Calu3 (cell line): ENCODE measurements at regions not wholly inside any gene's neighbourhood (a gene's known extent, or its start where the extent isn't known, plus 50 kb on each side); places are given as distances from the start of the nearest gene placed in this dataset.

Experiments used
- BruUV-seq: library from RNA; stranded (reverse); fragments of 400-500 nt; replicated peaks from 2 replicates; lab custom pipeline; 2021; lab: Mats Ljungman, UMichigan
- CTCF ChIA-PET: fragments of 300-600 bp; sonication (Branson Sonifier 250); formaldehyde crosslinking; loops from one replicate; lab custom pipeline; 2022; ENCODE audit warnings: antibody characterized with exemption; lab: Charles Lee
- DNase-seq: peaks from one replicate; pipeline ENCODE4 v3.0.0; 2022
- H3K27ac Mint-ChIP-seq: one replicate; pipeline ENCODE4 v1.8.0; 2022; ENCODE audit warnings: mixed read lengths; ENCODE audit not compliant: unreplicated experiment
- H3K27me3 Mint-ChIP-seq: one replicate; pipeline ENCODE4 v1.8.0; 2022; ENCODE audit warnings: mixed read lengths; ENCODE audit not compliant: unreplicated experiment
- H3K36me3 Mint-ChIP-seq: one replicate; pipeline ENCODE4 v1.8.0; 2022; ENCODE audit warnings: mild to moderate bottlenecking, moderate library complexity, mixed read lengths; ENCODE audit not compliant: insufficient read depth, unreplicated experiment
- H3K4me1 Mint-ChIP-seq: one replicate; pipeline ENCODE4 v1.8.0; 2022; ENCODE audit warnings: mild to moderate bottlenecking, low read depth, mixed read lengths; ENCODE audit not compliant: unreplicated experiment
- H3K4me3 Mint-ChIP-seq: one replicate; pipeline ENCODE4 v1.8.0; 2022; ENCODE audit warnings: mild to moderate bottlenecking, low read depth, moderate library complexity, mixed read lengths; ENCODE audit not compliant: unreplicated experiment
- H3K9me3 Mint-ChIP-seq: one replicate; pipeline ENCODE4 v1.8.0; 2022; ENCODE audit warnings: low read depth, mixed read lengths; ENCODE audit not compliant: unreplicated experiment
- intact Hi-C: fragments of 100-400 bp; cut with micrococcal nuclease; formaldehyde crosslinking; loops from one replicate; pipeline ENCODE4 v1.10.0; 2022; ENCODE audit not compliant: unreplicated experiment
- TF ChIP-seq, protein P1 (sequence below): fragments of 200-600 bp; IDR thresholded peaks from one replicate; pipeline ENCODE4 v1.8.0; 2022; ENCODE audit warnings: antibody characterized with exemption; ENCODE audit not compliant: unreplicated experiment

- CTCF ChIA-PET = no interaction called here
- Mint-ChIP-seq H3K9me3 (peaks cover 6% of the 10 kb centered on the region), H3K27ac (no peak overlapping the region), H3K36me3 (no peaks in the 10 kb centered on the region), H3K27me3 (no peaks in the 10 kb centered on the region), H3K4me3 (no peak overlapping the region), H3K4me1 (no peaks in the 10 kb centered on the region)
- intact Hi-C loops = no loop called here
- no peak for DNase-seq
- no TSS peak for BruUV-seq
- TF ChIP-seq, protein P1, sequence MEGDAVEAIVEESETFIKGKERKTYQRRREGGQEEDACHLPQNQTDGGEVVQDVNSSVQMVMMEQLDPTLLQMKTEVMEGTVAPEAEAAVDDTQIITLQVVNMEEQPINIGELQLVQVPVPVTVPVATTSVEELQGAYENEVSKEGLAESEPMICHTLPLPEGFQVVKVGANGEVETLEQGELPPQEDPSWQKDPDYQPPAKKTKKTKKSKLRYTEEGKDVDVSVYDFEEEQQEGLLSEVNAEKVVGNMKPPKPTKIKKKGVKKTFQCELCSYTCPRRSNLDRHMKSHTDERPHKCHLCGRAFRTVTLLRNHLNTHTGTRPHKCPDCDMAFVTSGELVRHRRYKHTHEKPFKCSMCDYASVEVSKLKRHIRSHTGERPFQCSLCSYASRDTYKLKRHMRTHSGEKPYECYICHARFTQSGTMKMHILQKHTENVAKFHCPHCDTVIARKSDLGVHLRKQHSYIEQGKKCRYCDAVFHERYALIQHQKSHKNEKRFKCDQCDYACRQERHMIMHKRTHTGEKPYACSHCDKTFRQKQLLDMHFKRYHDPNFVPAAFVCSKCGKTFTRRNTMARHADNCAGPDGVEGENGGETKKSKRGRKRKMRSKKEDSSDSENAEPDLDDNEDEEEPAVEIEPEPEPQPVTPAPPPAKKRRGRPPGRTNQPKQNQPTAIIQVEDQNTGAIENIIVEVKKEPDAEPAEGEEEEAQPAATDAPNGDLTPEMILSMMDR = no peak
Observed at GRCh38 chr18:77657651-77658298, 408.1 kb downstream of the GALR1 start.

DNA sequence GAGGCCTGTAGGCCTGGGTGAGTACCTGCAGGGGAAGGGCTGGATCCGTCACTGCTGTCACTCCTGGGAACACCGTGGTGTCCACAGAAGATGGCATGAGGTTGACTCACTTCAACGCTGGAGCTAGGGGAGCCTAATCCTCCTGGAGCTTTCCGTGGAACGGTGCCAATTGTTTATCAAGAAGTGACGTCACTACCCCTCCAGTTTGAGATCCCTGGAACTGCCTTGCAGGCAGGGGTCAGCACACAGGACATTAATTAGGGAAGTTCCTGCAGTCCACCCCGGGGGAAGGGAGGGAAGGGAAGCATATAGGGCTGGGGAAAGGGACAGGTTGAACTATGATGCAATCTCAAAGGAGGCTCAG lies 408.6 kb downstream of the GALR1 start:
- no peak for DNase-seq
- Mint-ChIP-seq H3K36me3 (no peaks in the 10 kb centered on the region), H3K9me3 (peaks cover 6% of the 10 kb centered on the region), H3K27ac (no peak overlapping the region), H3K4me1 (no peaks in the 10 kb centered on the region), H3K4me3 (no peak overlapping the region), H3K27me3 (no peaks in the 10 kb centered on the region)
- CTCF ChIA-PET = no interaction called here
- TF ChIP-seq, protein P1 = no peak
- no TSS peak for BruUV-seq
- intact Hi-C loops = no loop called here

DNA sequence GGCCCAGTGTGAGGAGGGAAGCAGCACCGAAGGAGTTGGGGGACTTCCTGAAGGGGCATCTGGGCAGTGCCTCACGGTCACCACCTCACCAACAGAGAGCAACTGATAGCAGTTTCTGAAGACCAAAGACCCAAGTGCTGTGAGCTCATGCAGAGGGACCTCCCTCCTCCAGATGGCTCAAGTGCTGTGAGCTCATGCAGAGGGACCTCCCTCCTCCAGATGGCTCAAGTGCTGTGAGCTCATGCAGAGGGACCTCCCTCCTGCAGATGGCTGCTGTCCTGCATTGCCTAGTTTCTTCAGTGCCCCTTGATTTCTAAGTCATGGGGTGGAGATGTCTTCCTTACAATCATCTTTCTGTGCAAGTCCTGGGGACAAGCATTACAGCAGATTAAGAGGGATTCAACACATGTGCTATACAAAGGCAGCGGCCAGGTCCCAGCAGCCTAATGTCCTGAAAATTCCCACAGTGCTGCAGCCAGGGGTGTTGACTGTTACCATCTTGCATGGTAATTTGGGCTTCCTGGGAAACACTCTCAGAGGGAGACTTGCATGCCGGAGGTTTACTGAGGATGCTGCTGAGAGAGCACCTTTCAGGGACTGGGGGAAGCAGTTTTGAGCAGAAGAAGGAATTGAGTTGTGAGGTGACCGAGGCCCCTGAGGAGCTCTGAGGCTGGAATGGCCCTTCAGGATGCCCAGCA lies 409.3 kb downstream of the GALR1 start:
- Mint-ChIP-seq H3K4me3 (no peak overlapping the region), H3K27me3 (no peaks in the 10 kb centered on the region), H3K4me1 (no peaks in the 10 kb centered on the region), H3K27ac (no peak overlapping the region), H3K36me3 (no peaks in the 10 kb centered on the region), H3K9me3 (peaks cover 6% of the 10 kb centered on the region)
- intact Hi-C loops = no loop called here
- DNase-seq = no peak
- CTCF ChIA-PET = no interaction called here
- no TSS peak for BruUV-seq
- TF ChIP-seq, protein P1 = no peak

DNA sequence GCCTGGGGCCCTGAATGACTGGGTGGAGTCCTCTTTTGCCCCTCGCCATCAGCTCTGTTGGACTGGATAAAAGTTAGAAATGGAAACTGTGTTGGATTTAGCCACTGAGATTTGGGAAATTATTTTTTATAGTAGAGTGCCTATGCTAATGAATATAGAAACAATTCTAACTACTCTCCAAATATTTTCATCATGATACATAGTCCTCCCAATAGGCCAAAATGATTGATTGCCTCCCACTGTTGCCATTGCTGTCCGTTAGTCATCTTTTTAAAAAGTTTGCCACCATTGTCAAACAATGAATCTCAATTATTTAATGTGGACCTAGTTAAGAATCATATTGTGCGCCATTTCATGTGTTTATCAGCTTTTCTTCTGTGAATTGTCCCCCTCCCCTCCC lies 417.0 kb downstream of the GALR1 start:
- Mint-ChIP-seq H3K27me3 (no peaks in the 10 kb centered on the region), H3K9me3 (no peaks in the 10 kb centered on the region), H3K36me3 (no peaks in the 10 kb centered on the region), H3K27ac (no peak overlapping the region), H3K4me1 (no peaks in the 10 kb centered on the region), H3K4me3 (no peak overlapping the region)
- DNase-seq = no peak
- no TSS peak for BruUV-seq
- intact Hi-C loops = no loop called here
- CTCF ChIA-PET = no interaction called here
- TF ChIP-seq, protein P1 = no peak
